Fibroblast of skin of right quadriceps (primary cell): ENCODE measurements at regions not wholly inside any gene's neighbourhood (a gene's known extent, or its start where the extent isn't known, plus 50 kb on each side); places are given as distances from the start of the nearest gene placed in this dataset.

ENCODE experiments used
- DNase-seq: peaks from one replicate; pipeline ENCODE4 v3.0.0-alpha.2; 2013

- DNase-seq: no peak
Measured at GRCh38 chr17:70230850-70231640, 61.7 kb downstream of the KCNJ2 start.

- no peak for DNase-seq
Measured at GRCh38 chr17:70232466-70232865, 63.1 kb downstream of the KCNJ2 start.

- no peak for DNase-seq
Measured at GRCh38 chr17:70235252-70235651, 65.9 kb downstream of the KCNJ2 start.

DNA sequence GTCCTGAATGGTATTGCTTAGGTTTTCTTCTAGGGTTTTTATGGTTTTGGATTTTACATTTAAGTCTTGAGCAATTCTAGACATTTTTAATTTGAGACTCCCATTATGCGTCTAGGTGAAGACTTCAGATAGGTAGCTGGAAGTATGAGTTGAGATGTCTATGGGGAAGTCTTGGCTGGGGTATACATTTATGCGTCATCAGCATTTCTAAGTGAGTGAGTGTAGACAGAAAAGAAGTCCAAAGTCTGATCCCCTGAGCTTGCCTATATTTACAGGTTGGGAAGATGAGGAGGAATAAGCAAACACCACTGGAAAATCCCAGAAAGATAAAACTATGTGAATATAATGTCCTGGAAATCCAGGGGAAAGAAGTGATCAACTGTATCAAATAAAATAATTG lies 68.9 kb downstream of the KCNJ2 start:
- DNase-seq: no peak

- no peak for DNase-seq
Measured at GRCh38 chr17:70238646-70239045, 69.3 kb downstream of the KCNJ2 start.

GRCh38 chr17:70239391-70239826 lies 70.1 kb downstream of the KCNJ2 start:
- DNase-seq: no peak

GRCh38 chr17:70241071-70241470 lies 71.7 kb downstream of the KCNJ2 start:
- no peak for DNase-seq

DNA sequence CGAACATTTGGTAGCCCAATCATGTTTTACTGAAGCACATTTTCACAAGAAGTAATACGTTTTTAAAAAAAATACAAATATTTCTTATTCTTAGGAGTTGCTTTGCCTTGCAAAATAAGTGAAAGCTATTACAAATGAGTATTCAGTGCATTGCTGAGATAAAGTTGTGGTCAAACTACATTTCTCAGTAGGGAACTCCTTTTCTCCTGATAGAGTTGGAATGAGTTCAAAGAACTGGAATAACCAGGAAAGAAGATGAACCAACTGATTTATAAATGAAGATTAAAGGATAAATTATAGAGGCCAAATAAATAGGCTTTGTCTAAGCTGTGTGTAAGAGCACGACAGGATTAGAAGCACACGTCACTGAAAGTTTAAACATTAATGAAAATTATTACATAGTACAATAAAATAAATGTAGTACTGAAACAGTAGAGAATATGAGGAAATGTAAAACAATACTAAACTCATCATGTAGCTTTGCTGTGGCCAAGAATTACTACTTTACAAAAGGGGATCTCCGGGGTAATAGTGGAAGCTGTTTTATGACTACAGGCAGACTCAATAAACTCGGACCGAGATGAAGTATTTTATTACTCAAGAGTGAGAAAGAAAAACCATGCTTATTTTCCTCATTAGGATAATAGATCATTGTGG lies 73.6 kb downstream of the KCNJ2 start:
- peak; percentile 1 for DNase-seq

DNA sequence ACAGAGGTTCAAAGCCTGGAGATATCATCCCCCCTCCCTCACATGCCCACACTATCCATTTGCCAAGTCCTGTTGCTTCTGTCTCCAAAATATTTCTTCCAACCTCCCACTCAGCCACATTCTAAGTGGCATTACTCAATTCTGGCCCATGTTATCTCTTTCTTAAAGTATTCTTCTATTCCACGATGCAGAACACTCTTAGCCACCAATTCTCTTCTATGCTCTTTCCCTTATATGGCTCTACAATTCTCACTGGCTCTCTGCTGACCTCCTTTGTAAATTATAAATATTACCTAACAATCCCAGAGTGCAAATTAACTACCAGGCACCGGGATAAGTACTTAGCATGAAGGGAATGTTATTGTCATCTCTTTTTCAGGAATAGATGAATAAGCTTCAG lies 82.4 kb downstream of the KCNJ2 start:
- no peak for DNase-seq

- no peak for DNase-seq
Measured at GRCh38 chr17:70254735-70255460, 85.6 kb downstream of the KCNJ2 start.

DNA sequence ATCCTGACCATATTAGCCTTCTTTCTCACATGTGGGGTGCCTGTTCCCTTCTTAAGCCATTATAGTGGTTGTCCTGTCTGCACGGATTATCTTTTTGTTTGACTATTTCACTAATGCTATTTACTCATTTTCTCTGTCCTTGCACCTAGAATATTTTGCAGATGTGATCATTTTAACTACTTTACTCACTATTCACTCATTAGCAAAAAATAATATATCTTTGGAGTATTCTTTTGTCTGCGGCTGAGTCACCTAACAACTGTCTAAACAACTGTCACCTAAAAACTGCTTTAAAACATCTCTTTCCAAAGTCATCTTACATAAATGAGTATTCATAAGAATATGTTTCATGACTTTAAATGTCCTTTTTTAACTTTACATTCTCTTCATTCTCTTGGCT lies 87.4 kb downstream of the KCNJ2 start:
- no peak for DNase-seq

- DNase-seq: no peak
Measured at GRCh38 chr17:70258465-70258864, 89.1 kb downstream of the KCNJ2 start.

- no peak for DNase-seq
Measured at GRCh38 chr17:70259400-70259799, 90.1 kb downstream of the KCNJ2 start.

- DNase-seq: no peak
Measured at GRCh38 chr17:70261170-70261569, 91.8 kb downstream of the KCNJ2 start.

DNA sequence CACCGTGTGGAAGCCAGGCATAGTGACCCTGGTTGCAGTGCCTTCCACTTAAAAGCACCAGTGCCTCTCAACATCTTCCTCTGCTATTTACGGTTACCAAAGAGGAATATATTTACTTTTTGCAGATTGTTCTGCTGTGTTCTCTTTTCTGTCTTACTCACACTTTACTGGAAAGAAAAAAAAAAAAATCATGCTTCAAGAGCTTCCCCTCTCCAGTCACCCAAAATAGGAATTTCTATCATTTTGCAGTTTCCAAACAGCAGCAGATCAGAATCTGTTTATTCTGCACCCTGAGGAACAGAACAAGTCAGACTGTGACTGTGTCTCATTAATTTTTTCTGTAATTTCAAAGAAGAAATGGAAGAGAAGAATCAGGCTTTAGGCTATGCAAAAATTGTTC lies 96.1 kb downstream of the KCNJ2 start:
- DNase-seq: no peak

- DNase-seq: no peak
Measured at GRCh38 chr17:70266394-70266793, 97.1 kb downstream of the KCNJ2 start.

- no peak for DNase-seq
Measured at GRCh38 chr17:70268383-70268782, 99.1 kb downstream of the KCNJ2 start.

DNA sequence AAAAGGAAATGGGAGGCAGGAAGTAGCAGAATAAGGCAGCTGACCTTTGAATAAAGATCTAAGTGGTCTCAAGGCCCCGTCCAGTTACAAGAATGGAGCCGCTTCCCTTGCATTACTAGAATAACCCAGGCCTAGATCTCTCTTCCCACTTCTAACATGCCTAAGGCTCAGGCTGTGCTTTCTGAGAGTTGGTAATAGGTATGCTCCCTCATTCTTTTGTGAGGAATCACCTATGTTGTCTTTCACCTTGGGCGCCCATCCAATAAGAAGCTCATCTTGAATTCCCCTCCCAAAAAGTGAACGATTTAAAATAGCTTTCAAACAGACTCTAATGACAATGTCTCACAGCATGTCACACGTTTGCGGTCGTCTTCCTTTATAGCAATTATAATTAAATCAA lies 101.2 kb downstream of the KCNJ2 start:
- no peak for DNase-seq

DNA sequence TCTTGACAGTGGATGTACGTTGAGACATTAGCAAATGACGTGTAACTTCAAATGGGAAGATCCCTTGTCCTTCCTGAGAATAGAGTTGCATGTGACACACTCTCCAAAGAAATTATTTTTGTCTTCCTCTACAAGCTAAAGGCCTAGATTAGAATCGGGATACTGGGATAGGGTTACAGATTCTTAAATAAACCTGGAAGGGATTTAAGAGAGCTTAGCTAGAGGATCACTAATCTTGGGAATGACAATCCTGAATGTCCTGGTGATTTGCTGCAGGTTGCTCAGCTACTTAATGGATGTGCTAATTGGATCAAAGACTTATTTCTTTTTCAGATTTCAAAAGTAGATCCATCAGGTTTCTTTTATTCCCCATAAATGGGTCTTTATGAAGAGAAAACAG lies 101.9 kb downstream of the KCNJ2 start:
- no peak for DNase-seq

DNA sequence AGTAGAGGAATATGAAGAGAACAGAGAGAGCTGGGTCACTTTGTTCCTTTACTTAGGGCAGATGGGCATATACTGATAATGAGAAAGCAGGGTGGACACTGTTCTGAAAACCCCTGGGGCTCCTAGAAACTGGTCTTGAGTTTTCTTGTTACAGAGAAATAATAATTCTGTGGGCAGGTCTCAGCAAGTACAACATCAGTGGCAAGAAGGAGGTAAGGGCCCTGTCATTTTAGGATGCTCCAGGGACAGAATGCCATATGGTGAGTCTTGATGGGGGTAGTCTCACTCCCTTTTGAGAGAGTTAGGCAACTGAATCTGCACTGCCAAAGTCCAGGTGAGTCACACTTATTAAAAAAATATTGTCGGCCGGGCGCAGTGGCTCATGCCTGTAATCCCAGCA lies 102.3 kb downstream of the KCNJ2 start:
- DNase-seq: no peak

DNA sequence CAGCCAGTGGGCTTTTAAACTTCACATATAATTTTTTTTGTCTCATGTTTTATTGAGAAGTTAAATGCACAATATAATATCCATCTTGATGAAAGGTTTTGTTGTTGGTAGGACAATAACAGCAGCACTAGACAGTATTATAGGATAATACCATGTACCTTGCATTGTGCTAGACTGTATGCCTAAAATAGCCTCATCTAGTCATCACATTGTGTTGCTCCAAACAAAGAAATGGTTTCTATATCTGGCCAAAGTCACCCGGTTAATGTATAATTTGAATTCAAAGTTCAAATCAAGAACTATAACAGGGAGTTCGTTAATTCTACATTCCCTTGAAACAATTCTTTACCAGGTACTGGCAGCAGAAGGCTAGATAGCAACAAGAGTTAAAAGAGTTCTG lies 104.9 kb downstream of the KCNJ2 start:
- DNase-seq: no peak

- DNase-seq: peak; percentile 1
Measured at GRCh38 chr17:70276906-70277305, 107.6 kb downstream of the KCNJ2 start.

DNA sequence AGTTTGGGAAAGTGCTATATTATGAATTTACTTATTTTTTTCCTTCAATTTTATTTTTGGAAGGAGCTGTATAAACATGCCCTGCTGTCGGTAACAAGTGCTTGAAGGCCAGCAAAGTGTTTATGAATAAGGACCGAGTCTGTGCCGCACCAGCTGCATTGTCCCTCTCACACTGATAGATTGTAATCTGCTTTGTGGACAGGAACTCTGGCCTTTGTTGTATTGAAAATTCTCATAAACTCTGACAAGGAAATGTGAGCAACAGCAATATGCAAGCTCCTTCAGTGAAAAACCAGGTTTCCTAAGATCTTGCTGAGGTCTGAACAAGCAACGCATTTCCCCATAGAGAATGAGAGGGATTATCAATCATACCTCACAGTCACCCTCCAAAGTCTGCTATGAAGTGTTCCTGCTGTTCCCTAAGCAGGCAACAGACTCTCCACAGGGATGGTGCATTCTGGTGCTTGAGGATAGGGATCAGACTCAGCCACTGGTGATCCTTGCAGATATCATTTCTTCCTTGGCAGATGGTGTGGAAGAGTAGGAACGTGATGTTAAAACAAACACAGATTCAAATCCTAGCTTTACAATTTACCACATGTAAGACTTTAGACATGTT lies 109.6 kb downstream of the KCNJ2 start:
- no peak for DNase-seq

- no peak for DNase-seq
Measured at GRCh38 chr17:70286391-70286790, 117.1 kb downstream of the KCNJ2 start.
